LNCAP (cell line): ENCODE measurements at regions not wholly inside any gene's neighbourhood (a gene's known extent, or its start where the extent isn't known, plus 50 kb on each side); places are given as distances from the start of the nearest gene placed in this dataset.

Experiments used
- CTCF ChIP-seq: fragments of 450-650 bp; IDR thresholded peaks from 2 replicates; pipeline ENCODE4 v1.5.1; 2017; ENCODE audit warnings: mild to moderate bottlenecking

GRCh38 chr10:125424191-125424847 lies 258.6 kb downstream of the TEX36 start:
- TF ChIP-seq CTCF, result no peak

- TF ChIP-seq CTCF, result no peak
Observed at GRCh38 chr10:125423569-125423968, 259.4 kb downstream of the TEX36 start.

GRCh38 chr10:125419831-125420230 lies 259.5 kb upstream of the CTBP2 start:
- TF ChIP-seq CTCF, result no peak

GRCh38 chr10:125419146-125419545 lies 258.8 kb upstream of the CTBP2 start:
- no peak for TF ChIP-seq CTCF

- no peak for TF ChIP-seq CTCF
Observed at GRCh38 chr10:125417605-125418004, 257.2 kb upstream of the CTBP2 start.

GRCh38 chr10:125415964-125416363 lies 255.6 kb upstream of the CTBP2 start:
- TF ChIP-seq CTCF, result no peak

GRCh38 chr10:125415006-125415633 lies 254.8 kb upstream of the CTBP2 start:
- TF ChIP-seq CTCF, result no peak
